ENCODE measurements at regions not wholly inside any gene's neighbourhood (a gene's known extent, or its start where the extent isn't known, plus 50 kb on each side); places are given as distances from the start of the nearest gene placed in this dataset.
"Not testable (repeated sequence)": the region's sequence is repeated elsewhere in the genome, so short reads cannot be mapped to it uniquely, and the experiment has no call there.

DNA sequence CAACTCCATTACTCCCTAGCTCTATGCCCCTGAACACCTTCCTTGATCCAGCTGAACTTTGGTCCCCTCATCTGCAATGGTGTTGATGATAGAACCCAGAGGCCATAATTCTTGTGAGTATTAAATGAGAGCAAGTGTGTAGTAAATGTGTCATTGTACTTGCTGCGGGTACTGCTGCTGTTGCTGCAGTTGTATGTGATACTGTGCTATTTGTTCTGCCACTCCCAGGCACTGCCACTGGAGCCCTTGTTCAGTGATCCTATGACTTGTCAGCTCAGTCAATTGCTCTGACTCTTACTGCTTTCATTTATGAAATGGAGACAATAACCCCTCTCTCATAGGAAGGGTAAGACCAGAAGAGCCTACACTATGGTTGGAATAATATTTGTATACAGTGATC lies 136.9 kb upstream of the PLGLB2 start:
- DNase-seq (ENCODE audit: low spot score): not testable (repeated sequence)

DNA sequence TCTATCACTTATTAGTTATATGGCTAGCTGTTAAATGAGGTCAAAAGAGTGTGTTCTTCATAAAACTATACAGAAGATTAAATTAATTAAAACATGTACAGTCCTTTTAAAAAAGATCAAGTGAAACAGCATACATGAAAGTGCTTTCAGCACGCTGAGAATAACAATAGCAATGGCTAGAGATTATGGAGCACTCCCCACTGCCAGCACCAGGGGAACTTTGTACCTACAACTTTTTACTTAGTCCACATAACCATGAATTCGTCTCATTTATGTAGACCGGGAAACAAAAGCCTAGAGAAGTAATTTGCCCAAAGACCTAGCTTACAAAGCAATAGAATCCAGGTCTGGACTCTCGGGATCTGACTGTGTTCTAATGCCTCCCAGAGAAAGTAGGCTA lies 136.5 kb upstream of the PLGLB2 start:
- not testable (repeated sequence) for DNase-seq (ENCODE audit: low spot score)

DNA sequence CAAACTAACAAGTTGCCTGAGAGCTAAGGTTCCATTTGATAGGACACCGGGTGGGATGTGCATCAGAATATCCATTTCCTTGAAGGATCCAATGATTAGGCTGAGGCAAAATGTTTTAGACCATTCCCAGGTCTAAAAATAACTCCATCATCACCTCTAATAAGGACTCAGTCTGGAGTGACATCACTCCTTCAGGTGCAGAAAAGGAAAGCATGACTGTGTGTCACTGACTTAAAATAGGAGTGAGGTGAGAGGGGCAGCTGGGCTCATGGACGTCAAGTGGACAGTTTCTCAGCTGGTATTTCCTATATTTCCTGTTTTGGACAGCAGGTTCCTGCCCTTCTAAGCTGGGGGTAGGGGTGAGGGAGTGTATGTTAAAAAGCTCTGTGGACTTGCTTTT lies 135.9 kb upstream of the PLGLB2 start:
- DNase-seq (ENCODE audit: low spot score): not testable (repeated sequence)

DNA sequence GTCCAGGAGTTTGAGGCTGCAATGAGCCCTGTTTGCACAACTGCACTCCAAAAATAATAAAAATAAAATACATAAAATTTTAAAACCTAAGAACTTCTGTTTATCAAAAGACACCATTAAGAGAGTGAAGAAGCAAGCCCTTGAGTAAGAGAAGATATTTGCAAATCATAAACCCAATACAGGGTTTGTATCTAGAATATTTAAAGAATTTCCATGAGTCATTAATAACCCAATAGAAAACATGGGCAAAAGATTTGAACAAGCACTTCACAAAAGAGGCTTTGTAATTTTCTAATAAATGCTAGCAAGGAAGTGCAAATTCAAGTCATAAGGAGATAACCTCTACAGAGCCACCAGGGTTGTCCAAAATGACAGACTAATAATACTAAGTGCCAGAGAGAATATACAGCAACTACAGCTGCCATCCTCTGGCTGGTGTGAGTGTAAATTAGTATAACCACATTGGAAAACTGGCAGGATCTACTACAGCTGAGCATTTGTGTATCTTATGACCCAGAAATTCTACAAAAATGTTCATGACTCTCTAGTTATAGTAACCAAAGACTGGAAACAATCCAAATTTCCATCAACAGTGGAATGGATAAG lies 133.0 kb upstream of the PLGLB2 start:
- not testable (repeated sequence) for DNase-seq (ENCODE audit: low spot score)

DNA sequence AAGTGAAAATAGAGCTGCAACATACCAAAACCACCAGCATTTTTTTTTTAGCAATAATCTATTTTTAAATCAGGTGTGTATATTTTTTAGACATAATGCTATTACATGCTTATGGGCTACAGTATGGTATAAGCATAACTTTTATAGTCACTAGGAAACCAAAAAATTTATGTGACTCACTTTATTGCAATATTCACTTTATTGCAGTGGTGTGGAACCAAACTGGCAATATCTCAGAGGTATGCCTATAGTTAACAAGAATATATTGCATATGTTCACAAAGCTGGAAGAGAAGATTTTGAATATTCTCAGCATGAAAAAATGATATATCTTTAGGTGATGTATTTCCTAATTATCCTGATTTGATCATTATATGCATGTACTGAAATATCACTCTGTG lies 128.8 kb upstream of the PLGLB2 start:
- DNase-seq (ENCODE audit: low spot score): not testable (repeated sequence)

DNA sequence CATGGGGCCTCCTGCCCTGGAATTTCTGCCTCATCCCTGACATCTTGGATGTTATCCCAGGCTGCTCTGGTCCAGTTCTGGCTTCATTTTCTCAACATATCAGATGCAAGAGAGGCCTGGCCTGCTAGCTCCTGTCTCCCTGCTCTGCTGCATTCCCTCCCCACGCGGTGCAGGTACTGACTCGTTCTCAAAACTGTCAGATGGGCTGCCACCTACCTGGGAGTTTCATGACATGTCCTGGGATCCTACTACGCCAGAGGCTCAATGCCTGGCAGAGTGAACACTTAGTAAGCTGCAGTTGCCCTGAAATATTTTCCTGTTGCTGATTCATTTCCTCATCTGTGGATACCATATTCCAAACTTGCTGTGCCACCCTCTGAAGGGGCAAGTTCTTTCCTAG lies 126.7 kb upstream of the PLGLB2 start:
- not testable (repeated sequence) for DNase-seq (ENCODE audit: low spot score)

DNA sequence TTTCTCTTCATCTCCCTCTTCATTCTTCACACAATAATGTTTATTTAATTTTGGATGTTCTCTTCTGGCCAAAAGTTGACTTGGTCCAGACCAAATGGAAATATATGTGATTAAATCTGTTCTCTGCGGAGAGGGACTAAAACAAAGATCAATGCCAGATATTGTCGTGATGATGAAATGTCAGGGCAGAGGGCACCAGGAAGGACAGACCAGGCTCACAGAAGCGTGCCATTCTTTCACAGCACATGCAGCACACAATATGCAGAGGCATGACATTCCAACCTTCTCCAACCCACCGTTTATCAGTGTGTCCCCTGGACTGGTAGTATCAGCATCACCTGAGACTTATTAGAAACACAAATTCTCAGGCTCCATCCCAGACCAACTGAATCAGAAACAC lies 125.2 kb upstream of the PLGLB2 start:
- DNase-seq (ENCODE audit: low spot score): not testable (repeated sequence)

DNA sequence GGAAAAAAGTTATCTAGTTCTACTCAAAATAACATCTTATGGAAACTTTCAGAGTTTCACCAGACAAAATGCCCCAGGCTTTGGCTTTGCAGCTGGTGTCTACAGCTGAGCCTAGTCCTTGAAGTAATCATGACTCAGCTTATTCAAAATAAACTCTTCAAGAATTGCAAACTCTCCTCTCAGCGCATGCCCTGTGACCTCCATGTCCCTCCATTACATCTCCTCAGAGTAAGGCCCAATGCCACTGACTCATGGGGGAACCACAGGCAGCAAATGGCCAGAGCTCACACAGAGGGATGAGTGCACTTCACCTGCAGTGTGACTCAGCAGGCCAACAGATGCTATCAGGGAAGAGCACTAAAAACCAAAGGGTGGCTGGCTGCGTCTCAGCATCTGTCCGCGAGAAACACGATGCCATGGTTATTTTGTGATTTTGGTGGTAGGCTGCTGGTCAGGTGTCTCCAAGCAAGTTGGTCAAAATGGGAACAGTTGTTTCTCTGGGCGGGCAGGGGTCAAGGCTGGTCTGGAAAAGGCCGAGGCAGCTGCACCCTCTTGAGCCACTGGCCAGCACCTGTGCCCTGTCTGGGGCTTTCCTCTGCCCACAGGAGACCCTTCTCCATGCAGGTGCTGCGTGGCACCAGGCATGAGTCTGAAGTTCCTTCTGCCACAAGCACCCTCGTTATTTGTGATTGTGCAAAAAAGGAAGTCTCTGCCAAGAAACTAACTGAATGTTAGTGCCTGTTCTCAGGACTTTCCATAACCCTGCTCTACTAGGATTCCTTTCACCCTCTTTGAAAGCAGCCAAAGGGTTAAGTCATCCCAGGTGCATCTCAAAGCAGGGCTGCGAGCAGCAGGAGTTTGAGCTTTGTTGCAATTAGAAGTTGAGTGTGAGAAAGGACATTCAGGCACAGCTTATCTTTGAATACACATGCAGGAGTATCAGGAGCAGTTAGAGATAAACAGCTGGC lies 118.1 kb upstream of the PLGLB2 start:
- not testable (repeated sequence) for DNase-seq (ENCODE audit: low spot score)

DNA sequence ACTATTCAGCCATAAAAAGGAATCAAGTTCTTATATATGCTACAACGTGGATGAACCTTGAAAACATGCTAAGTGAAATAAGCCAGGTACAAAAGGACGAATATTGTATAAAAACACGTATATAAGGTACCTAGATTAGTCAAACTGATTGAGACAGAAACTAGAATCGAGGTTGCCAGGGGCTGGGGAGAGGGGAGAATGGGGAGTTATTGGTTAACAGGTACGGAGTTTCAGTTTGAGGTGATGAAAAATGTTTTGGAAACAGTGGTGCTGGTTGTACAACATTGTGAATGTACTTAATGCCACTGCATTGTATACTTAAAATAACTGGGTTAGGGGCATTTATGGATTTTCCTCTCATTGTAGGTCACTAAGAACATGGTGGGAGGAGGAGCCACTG lies 117.0 kb upstream of the PLGLB2 start:
- not testable (repeated sequence) for DNase-seq (ENCODE audit: low spot score)

DNA sequence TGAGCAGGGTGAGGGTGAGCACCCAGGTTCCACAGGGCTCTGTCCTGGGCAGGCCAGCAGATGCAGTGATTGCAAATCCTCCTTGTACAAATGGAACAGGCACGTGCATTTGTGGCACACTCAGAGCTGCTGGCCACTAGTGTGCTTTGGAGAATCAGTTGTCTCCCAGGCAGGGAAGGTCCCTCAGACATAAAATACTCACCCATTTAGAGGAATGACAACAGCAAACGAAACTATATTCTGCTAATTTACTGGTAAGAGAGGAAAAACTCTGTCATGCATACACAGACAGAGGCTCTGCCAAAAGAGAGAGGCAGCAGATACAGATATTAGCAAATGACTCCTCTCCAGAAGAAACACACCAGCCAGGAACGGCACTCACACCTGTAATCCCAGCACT lies 116.5 kb upstream of the PLGLB2 start:
- not testable (repeated sequence) for DNase-seq (ENCODE audit: low spot score)

DNA sequence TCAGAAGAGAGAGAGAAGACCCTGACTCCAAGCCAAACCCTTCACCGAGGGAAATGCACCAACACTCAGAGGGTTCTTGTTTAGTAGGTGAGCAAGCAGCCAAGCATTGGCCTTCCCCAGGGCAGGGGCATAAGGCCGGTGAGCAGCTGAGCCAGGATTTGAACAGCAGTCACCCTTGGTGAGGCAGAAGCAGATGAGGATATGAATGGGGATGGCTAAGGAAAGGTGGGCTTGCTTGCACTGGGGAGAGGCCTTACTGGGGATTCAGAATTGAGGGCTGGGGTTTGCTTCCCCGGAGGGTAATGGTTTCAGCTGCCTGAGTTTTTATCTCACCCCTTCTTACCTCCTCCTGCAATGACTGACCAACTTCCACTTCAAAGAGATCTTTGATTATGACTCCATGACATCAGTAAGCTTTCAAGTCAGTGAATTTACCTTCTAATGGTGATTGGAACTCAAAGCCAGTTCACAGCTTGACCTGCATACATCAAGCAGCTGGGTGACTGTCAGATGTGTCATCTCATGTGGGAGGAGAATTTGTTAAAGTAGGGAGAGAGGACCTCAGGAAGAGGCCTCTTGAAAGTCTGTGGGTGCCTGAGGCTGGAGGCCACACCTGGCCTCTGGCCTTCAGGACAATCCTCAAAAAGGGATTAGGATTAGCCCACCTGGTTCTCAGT lies 114.5 kb upstream of the PLGLB2 start:
- not testable (repeated sequence) for DNase-seq (ENCODE audit: low spot score)

DNA sequence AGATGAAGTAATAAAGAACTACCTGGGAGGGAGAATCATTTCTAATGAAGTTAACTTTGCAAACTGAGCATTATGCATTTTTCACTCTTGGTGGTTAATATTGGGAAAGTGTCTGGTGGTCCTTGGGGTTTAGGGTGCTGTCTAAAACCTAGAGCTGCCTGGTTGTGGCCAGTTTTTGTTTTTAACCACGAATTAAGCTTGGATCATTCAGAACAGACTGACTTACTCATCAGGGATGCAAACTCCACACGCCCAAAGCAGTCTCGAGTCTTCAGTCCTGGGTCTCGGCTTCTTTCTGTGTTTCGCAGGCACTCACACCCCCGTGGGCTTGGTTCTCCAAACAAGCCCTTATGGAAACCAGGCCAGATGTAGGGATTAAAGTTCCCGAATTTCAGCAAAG lies 113.8 kb upstream of the PLGLB2 start:
- not testable (repeated sequence) for DNase-seq (ENCODE audit: low spot score)

DNA sequence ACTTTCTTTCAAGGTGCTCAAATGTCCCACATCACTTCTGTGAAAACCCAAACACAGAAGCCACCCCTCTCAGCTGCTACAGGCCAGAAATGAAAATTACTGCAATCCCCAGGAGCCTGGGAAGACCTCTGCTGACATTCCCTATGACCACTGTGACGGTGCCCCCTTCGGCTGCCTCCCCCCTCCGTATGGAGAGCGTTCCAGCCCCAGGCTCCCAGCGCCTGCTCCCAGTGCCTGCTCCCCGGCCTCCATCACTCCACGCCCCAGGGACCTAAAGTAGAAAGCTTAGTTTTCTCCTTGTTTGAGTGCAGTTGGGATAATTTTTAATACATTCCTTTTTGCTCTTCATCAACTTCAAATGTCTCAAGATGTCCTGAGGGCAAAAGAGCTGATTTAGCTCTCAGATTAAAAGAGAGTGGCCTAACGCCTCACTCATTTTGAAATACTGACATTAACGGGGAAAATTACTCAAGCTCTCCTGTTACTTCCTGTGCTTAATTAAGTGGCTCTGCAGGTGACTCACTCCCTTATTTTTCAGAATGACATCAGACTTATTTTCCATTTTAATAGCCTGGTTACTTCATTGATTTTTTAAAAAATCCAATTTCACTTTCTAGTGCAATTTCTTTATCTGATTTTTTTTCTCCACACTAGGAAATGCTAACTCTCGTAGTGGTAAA lies 112.8 kb upstream of the PLGLB2 start:
- DNase-seq (ENCODE audit: low spot score): not testable (repeated sequence)

DNA sequence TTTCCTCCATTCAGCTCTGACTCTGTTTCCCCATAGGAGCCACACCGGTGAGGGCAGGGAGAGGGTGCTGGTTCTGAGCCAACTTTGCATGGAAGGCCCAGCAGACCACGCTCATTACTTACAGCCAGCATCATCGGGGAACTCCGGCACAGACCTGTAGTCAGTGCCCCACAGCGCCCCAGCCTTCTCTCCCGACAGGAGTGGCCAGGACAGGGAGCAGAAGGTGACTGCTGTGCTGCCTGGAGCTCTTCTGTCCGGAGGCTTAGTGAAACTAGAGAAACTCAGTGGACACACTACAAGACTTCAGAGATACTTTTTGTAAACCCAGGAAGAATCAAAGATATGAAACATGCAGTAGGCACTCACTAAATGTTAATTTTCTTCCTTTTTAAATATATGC lies 111.6 kb upstream of the PLGLB2 start:
- DNase-seq (ENCODE audit: low spot score): not testable (repeated sequence)

DNA sequence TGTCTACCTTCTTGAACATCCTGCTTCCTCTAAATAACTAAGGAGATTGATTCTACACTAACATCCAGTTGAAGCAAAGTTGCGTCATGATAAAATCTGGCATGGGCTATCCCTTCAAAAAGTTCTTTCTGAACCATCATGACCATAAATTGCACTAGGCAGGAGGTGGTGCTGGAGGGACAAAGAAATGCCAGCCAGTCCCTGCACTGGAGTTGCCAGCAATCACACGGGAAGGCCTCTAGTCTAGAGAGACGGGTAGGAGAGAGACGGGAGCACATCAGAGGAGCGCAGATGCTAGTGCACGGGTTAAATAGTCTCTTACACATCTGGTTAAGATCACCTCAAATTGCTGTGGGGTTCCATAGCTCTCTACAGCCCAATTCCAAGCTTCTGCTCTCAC lies 111.2 kb upstream of the PLGLB2 start:
- DNase-seq (ENCODE audit: low spot score): not testable (repeated sequence)

DNA sequence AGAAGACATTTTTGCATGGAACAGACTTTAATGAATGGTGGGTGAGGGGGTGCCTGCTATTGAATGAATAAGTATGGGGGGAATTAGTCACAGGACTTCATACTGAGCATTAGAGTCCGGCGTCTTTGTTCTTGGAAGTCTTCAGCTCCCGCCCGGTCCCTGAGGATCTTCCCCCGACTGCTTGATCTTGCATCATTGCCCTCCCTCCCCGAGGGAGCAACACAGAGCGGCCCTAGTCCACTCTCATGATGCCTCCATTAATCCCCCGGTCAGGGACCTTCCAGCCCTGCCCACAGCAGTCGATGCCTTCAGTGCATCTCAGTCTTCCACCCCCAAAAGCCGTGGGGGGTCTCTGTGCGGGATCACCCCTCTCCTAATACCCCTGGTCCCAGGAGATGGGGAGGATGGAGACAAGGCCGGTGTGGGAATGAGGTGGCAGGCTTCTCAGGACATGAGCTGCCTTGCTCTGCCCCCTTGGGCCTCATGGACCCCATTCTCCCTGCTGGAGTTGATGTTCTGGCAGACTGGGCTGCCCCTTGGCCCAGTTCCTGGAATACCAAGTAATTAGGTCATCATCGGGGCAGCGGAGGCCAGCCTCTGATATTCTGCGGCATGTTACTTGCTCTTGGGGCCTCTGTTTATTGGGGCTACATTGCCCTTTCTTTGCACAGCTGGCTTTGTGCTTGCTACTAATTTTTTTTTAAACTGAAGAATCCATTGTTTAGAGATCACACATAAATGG lies 110.5 kb upstream of the PLGLB2 start:
- DNase-seq (ENCODE audit: low spot score): not testable (repeated sequence)

DNA sequence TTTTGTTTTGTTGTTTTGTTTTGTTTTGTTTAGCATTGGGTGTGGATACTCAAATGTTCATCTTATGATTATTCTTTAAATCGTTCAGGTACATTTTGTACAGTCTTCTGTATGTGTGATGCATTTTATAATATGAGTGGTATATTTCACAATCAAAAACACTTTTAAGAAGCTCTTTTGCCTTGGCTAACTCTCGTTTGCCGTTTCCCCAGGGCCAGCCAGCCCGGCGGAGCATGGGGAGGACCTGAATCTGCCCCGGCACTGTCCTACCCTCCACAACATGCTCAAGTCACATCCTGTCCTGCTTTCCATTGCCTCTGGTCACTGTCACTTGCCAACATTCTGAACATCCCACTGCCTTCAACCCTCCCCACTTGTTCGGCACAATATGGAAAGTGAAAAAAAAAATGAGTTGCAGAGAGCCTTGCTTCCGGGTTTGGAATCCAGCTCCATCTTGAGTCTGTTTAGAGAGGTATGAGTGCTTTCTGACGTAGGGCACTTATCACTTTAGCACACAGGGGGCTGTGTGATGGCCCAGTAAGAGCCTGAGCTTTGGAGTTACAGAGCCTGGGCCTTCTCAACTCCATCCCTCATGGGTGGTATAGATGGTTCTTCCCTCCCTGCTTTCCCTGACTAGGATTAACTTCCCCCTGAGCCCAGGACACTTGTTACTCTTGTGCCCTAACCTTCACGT lies 109.6 kb upstream of the PLGLB2 start:
- not testable (repeated sequence) for DNase-seq (ENCODE audit: low spot score)

DNA sequence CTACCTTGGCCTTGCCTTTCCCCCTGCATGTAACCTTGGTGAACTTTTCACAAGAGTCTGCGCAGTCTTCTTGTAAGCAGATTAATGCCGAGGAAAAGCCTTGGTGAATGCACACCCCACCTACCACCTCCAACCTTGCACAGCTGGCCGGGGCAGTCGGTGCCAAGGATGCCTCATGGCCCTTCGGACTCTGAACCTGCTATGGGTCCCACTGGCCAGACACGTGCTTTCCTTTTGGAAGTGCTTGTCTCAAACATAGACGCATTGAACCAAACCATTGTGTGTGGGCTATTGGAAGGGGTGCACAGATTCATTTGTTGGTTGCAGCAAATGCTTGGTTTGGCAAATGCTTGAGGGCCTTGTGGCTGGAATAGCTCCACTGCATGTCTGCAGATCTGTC lies 109.0 kb upstream of the PLGLB2 start:
- DNase-seq (ENCODE audit: low spot score): not testable (repeated sequence)

DNA sequence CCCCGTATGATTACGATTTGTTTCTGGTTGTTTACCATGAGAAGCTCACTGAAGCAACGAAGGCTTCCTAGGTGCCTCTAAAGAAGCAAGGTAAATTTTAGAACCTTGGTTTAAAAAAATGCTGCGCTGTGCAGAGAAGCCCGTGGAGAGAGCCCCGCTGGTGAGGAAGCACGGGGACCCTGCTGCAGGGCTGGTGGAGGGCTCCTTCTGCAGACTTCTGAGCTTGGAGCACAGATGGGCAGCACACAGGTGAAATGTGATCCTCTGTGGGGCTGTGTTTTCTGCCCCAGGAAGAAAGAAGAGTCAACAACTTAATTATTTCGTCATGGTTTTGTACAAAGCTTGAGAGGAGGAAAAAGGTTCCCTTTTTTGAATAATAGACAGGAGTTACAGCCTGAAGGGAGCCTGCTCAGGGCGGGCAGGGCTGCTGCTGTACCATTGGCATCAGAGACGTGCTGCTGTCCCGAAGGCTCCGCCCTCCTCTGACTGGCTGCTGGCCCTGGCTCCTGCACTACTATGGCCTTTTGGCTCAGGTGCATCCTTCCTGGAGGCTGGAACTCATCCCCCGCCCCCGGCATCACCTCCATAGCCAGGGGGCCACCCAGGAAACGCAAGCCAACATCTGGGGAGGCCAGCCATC lies 108.0 kb upstream of the PLGLB2 start:
- DNase-seq (ENCODE audit: low spot score): not testable (repeated sequence)
